Fibroblast of pulmonary artery (primary cell): ENCODE measurements at regions not wholly inside any gene's neighbourhood (a gene's known extent, or its start where the extent isn't known, plus 50 kb on each side); places are given as distances from the start of the nearest gene placed in this dataset.

Experiments used
- DNase-seq: peaks from one replicate; pipeline ENCODE4 v3.0.0-alpha.2; 2010; ENCODE audit warnings: low read depth
- H3K4me3 ChIP-seq: replicated peaks from 2 replicates; pipeline ENCODE4 v1.5.1; 2011; ENCODE audit warnings: low read depth, mild to moderate bottlenecking, control low read depth, low read length, moderate library complexity
- CTCF ChIP-seq: IDR thresholded peaks from 2 replicates; pipeline ENCODE4 v1.5.1; 2011; ENCODE audit warnings: mild to moderate bottlenecking, control low read depth, low read length, inconsistent platforms; ENCODE audit errors: missing control alignments

DNA sequence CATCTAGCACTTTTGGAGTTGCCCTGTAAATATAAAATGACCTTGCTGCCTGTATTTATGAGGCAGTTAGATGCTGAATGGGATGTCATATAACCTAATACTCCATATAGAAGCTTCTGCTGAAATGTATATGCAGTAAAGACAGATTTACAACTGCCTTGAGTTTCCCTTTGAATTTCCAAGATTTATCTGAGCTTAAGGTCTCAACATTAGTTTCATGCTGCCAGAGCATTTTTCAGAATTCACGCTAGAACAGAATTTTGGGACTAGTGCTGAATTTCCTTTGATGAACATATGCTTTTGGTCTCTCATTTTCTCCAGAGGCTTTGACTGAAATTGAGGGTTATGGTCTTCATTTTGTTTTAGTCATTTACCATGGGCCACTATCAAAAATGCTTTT is 254.7 kb upstream of the FANCL start:
- TF ChIP-seq CTCF: no peak
- no peak for DNase-seq
- no peak overlapping the region for H3K4me3 ChIP-seq

DNA sequence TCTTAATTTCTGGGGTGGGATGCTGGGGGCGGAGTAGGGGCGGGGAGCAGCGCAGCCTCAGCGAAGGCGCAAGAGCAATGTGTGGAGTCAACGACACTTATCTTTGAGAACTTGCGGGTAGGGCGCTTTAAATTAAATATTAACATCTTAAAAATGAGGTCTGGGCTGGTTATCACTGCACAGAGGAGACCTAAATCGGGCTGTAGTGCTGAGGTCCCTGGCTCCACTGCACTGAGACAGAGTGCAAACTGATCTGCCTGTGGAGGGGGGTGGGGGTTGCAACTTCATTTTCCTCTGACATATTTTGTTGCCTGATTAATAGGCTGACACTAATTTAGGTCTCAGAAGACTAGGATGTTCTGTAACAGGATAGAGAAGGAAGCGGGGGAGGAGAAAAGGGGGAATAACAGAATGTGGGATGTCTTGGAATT is 253.0 kb upstream of the FANCL start:
- H3K4me3 ChIP-seq: no peak overlapping the region
- DNase-seq: no peak
- no peak for TF ChIP-seq CTCF

- DNase-seq: no peak
- no peak overlapping the region for H3K4me3 ChIP-seq
- no peak for TF ChIP-seq CTCF
Measured at GRCh38 chr2:58484629-58485028, 243.5 kb upstream of the FANCL start.

GRCh38 chr2:58484221-58484620 is 243.1 kb upstream of the FANCL start:
- DNase-seq: peak; percentile 0
- H3K4me3 ChIP-seq: no peak overlapping the region
- TF ChIP-seq CTCF: no peak

DNA sequence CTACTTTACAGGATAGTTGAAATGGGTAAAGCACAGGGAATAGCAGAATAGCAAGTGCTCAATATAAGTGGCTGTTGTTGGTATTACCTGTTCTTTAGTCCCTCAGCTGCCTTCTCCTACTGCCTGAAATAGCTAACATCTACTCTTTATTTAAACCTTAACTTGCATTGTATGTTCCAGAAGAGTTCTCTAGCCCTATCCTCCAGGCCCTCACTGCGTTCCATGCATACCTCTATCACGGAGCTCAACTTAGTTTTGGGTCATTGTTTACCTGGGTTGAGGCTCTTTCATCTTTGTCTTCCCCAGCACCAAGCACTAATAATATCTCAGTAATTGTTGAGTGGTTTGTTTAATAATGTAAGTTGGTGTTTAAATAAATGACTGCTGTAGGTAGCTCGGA is 242.2 kb upstream of the FANCL start:
- H3K4me3 ChIP-seq: no peak overlapping the region
- TF ChIP-seq CTCF: no peak
- DNase-seq: no peak

- TF ChIP-seq CTCF: no peak
- no peak for DNase-seq
- no peak overlapping the region for H3K4me3 ChIP-seq
Measured at GRCh38 chr2:58481670-58482069, 240.5 kb upstream of the FANCL start.

GRCh38 chr2:58480141-58480540 is 239.0 kb upstream of the FANCL start:
- DNase-seq: no peak
- H3K4me3 ChIP-seq: no peak overlapping the region
- TF ChIP-seq CTCF: no peak
